Prostate gland (tissue), 2 donors: ENCODE measurements at regions not wholly inside any gene's neighbourhood (a gene's known extent, or its start where the extent isn't known, plus 50 kb on each side); places are given as distances from the start of the nearest gene placed in this dataset.

Experiments used
- POLR2AphosphoS5 ChIP-seq: sonication (generic); formaldehyde crosslinking; IDR thresholded peaks from one replicate; pipeline ENCODE4 v1.6.1; 2017; ENCODE audit warnings: antibody characterized with exemption
- TF ChIP-seq, protein P1 (sequence below), 4 experiments: fragments of 200-600 bp in 2 of 4; fragments of 450-650 bp in 2 of 4; sonication (generic) in 2 of 4; IDR thresholded peaks; 1 replicate in 3 of 4; 2 replicates in 1 of 4; pipeline ENCODE4 v1.5.1; 2016 to 2019; ENCODE audit warnings: antibody characterized with exemption in 4 of 4, mild to moderate bottlenecking in 2 of 4, moderate library complexity in 2 of 4

DNA sequence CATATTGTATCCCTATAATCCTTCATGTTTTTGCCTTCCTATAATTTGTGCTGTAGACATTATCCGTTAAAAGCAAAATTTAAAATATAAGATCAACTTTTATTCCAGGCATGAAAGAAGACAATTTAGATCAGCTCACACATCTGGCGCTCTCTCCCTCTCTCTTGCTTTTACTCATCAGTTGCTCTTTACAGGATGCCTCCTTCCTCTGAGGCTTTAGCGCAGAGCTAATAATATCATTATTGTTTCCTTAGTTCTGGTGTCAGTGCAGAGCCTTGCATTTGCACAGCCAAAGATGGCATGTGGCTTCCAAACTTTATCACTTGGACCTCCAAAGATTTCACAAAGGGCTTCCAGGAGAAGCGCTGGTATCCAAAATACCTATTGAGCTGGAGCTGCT, 295.1 kb downstream of the FGF9 start:
- TF ChIP-seq, protein P1, sequence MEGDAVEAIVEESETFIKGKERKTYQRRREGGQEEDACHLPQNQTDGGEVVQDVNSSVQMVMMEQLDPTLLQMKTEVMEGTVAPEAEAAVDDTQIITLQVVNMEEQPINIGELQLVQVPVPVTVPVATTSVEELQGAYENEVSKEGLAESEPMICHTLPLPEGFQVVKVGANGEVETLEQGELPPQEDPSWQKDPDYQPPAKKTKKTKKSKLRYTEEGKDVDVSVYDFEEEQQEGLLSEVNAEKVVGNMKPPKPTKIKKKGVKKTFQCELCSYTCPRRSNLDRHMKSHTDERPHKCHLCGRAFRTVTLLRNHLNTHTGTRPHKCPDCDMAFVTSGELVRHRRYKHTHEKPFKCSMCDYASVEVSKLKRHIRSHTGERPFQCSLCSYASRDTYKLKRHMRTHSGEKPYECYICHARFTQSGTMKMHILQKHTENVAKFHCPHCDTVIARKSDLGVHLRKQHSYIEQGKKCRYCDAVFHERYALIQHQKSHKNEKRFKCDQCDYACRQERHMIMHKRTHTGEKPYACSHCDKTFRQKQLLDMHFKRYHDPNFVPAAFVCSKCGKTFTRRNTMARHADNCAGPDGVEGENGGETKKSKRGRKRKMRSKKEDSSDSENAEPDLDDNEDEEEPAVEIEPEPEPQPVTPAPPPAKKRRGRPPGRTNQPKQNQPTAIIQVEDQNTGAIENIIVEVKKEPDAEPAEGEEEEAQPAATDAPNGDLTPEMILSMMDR (IDR thresholded peaks at IDR 0.05): no peak
- no peak for TF ChIP-seq POLR2AphosphoS5
